Inflammatory macrophage (primary cell): ENCODE measurements at regions not wholly inside any gene's neighbourhood (a gene's known extent, or its start where the extent isn't known, plus 50 kb on each side); places are given as distances from the start of the nearest gene placed in this dataset.

Experiments
- DNase-seq, 2 donors: peaks; one replicate each; pipeline ENCODE4 v3.0.0-alpha.2; 2020 to 2022

- DNase-seq = no peak
Measured at GRCh38 chr16:82357237-82357636, 187.2 kb upstream of the MPHOSPH6 start.

GRCh38 chr16:82350560-82350959, 180.5 kb upstream of the MPHOSPH6 start:
- DNase-seq = no peak

GRCh38 chr16:82345318-82345717, 175.3 kb upstream of the MPHOSPH6 start:
- DNase-seq = no peak

GRCh38 chr16:82344157-82344556, 174.1 kb upstream of the MPHOSPH6 start:
- DNase-seq = peak in 1 of 2 donors; percentile 3

DNA sequence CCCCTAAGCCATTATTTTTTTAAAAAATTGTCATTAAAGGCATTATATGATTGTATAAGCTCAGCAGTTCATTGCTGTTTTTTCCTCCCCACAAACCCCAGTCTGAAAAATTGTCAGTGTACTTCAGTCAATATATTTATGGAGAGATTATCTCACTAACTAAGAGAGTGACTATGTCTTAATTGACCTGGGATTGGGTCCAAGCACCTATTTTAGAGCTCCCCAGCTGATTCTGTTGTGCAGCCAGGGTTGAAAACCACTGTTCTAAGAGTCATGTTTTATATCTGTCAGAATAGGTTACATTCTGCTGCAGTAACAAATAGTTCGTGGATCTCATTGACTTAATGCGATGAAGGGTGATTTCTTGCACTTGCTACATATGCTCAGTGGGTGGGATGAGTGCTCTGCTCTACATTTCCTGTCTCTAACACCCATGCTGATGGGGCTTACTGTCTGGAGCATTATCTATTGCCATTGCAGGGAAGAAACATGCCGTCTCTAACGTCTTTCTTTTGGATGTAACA, 171.2 kb upstream of the MPHOSPH6 start:
- DNase-seq = no peak

GRCh38 chr16:82340531-82340930, 170.5 kb upstream of the MPHOSPH6 start:
- no peak for DNase-seq

- DNase-seq = no peak
Measured at GRCh38 chr16:82337355-82337754, 167.3 kb upstream of the MPHOSPH6 start.

DNA sequence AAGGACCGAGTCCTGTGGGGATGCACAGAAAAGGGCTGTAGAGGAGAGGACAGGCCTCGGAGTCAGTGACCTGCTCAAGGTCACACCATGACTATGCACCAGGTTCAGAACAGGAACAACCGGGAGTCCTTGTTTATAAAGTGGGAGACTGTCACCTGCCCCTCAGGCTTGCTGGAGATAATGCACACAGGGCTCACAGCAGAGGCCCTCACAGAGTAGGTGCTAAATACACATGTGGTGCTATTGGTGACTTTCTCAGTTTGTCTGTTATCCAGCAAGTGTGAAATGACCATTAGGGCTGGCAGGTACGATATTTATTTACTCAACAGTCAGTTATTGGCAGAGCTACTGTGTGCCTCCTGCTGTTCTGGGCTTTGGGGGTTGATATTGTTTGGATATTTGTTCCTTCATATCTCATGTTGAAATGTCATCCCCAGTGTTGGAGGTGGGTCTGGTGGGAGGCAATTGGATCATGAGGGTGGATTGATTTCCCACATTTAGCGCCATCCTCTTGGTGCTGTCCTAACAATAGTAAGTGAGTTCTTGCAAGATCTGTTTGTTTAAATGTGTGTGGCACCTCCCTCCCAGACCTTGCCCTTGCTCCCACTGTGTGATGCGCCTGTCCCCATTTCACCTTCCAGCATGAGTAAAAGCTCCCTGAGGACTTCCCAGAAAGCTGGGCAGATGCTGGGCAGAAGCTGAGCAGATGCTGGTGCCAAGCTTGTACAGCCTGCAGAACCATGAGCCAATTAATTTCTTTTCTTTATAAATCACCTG, 162.1 kb upstream of the MPHOSPH6 start:
- DNase-seq = no peak

DNA sequence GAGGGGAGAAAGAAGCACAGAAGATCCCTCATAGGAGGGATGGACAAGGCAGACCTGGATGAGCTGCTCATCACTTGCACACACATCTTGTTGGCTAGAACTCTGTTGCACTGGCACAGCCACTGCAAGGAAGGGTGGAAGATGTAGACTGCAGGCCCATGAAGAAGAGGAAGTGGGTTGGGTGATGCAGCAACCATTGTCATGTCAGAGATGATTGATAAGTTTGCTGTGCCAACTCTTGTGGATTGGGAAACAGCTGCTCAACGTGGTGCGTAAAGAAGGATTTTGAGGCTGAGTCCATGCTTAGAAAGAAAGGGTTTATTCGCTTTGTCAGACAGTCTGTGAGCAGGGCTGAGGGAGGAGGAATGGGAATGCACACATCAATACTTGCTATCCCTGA, 161.4 kb upstream of the MPHOSPH6 start:
- no peak for DNase-seq

DNA sequence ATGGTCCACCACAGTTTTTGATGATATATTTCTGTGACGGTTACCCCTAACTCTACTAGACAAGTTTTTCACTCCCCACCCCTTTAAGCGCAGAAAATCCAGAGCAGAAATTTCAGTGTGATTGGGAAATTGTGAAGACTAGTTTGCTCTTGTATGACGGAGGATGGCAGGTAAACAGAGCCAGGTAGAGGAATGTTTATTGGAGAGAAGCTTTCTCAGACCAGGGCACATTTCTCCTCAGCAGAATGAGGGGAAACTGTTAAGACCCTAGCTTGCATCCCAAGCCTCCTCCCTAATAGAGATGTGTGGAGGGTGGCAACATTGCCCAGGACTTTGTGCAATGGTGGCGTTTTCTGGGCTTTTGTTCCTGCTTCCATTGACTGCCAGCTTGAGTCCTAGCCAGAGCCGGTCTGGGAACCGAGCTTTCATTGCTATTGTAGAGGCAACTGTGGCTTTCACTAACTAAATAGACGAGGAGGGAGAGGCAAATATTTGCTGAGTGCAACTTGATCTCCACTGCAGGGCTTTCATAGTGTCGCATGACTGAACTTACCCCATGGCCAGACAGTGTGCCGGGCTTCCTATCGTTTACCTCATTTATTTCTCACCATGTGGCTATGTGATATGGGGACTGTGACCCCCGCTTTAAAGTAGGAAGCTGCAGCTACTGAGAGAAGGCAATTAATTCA, 159.6 kb upstream of the MPHOSPH6 start:
- DNase-seq = no peak

DNA sequence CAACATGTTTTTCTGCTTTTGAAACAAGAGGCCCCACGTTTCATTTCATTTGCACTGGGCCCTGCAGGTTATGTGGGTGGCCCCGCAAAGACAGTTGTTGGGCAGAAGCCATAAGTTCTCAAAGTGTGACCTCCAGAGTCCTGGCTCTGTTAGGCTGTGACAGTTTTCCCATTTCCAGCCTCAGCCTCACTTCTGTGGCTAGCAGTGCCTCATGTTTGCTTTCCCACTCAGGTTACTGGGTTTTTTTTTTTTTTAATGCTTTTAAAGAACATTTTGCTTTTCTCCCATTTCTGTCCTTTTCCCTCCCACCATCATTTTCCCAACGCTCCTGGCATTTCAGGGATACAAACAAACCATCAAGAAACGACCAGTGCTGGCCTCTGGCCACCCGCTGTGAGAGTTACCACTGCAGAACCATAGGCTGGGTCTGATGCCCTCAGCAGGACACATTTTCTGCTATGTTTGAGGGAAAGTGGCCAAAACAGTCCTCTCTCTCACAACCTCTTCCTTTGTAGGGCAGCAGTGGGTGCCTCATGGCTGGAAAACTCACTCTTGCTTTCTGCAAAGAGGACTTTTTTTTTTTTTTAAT, 159.0 kb upstream of the MPHOSPH6 start:
- no peak for DNase-seq

DNA sequence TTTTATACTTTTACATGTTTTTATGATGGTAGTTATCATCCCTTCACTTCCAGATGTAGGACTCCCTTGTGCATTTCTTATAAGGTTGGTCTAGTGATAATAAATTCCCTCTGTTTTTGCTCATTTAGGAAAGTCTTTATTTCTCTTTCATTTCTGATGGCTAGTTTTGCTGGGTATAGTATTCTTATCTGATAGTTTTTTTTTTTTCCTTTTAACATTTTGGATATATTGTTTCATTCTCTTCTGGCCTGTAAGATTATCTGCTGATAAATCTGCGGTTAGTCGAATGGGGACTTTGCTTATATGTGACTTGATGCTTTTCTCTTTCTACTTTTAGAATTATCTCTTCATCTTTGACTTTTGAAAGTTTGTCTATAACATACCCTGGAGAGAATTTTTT, 153.1 kb upstream of the MPHOSPH6 start:
- no peak for DNase-seq

DNA sequence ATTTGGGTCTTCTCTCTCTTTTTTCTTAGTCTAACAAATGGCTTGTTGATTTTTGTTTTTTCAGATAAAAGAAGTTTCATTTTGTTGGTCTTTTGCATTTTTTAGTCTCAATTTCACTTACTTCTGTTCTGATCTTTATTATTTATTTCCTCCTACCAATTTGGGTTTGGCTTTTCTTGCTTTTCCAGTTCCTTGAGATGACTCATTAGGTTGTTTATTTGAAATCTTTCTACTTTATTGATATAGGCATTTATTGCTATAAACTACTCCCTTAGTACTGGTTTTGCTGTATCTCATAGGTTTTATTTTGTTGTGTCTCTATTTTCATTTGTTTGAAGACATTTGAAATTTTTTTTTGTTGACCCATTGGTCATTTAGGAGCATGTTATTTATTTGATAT, 152.2 kb upstream of the MPHOSPH6 start:
- no peak for DNase-seq

GRCh38 chr16:82319038-82319437, 149.0 kb upstream of the MPHOSPH6 start:
- no peak for DNase-seq

- DNase-seq = no peak
Measured at GRCh38 chr16:82317411-82318167, 147.6 kb upstream of the MPHOSPH6 start.

- DNase-seq = no peak
Measured at GRCh38 chr16:82313754-82314153, 143.7 kb upstream of the MPHOSPH6 start.

DNA sequence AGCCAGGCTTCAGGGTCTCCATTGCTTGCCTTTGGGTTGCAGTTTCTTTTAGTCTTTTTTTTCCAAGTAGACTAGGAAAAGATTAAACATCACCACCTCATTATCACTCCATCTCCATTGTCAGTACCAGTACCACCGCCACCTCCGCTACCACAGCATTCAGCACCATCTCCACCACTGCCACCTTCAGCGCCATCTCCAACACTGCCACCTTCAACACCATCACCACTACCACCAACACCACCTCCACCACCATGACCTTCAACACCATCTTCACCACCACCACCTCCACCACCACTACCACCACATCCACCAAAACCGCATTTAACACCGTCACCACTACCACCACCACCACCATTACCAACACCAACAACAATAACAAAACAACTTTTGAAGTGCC, 141.5 kb upstream of the MPHOSPH6 start:
- no peak for DNase-seq

DNA sequence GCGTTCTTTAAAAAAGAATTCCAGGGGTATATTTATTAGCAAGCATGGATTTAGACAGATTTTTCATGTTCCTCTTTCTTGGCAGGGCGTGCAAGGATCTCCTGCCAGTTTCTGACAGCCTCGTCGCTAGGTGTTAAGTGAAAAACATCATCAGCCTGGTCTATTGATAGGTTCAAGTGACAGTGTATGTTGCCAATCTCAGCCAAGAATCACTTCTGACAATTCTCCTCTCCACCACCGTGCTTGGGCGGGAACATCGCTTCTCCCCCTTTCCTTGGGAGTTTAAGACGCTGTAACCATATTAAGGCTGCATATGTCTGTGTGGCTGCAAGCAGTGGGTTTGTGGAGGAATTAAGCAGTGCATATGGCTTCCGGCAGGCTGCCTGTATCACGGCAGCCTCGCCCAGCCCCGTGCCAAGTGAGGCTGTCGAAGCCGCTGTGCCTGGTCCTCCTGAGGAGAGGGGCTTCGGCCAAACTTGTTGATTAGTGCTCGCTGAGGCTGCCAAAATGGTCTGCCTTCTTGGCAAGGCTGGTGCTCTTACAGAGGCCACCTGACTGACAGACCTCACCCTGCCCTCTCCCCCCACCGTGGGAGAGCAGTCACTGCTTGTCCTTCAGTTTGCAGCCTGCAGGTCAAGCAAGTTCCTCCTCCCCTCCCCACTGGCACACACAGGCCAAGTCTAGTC, 132.2 kb upstream of the MPHOSPH6 start:
- no peak for DNase-seq

DNA sequence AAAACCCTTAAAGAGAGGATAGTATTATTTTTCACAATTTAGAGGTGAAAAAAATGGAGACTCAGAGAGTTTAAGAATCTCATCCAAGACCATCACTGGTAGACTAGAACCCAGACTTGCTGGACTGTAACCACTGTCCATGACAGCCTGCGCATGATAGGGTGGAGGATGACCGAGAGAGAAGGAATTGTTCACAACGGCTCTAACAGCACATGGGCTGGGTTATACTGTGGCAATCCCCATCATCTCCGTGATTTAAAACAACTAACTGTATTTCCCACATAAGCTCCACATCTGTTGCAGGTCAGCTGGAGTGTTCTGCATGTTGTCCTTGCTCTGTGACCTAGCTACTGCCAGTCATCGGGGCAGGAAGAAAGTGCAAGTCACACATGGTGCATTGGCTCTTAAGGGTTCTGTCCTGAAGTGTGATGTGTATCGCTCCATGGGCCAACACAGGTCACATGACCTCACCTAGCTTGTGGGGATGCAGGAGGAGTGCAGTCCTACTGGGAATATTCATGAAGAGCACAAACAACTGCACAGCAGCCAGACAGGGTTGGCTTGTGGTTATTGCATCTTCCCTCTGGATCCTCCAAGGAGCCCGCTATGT, 131.2 kb upstream of the MPHOSPH6 start:
- no peak for DNase-seq

DNA sequence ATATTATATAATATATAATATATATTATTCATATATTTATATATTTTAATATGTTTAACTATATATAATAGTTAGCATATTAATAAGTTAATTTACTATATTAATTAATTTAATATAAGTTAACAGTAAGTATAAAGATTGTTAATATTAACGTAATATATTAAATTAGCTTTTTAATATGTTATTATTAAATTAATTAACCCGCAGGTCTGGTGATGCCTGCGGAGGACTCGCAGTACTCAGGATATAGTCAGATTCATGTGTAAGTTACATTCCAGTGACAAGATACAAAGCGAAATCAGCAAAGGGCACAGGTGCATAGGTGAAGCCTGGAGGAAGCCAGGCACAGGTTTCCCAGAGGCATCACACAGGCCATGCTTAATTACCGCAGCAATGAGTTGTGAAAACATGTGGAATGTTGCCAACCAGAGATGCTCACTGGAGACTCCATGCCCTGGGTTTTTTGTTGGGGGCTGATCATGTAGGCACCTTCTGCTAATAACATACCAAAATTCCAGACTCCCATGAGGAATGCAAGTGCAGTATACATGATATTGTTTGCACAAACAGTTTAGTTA, 130.4 kb upstream of the MPHOSPH6 start:
- DNase-seq = no peak

- no peak for DNase-seq
Measured at GRCh38 chr16:82298472-82298871, 128.4 kb upstream of the MPHOSPH6 start.
